ENCODE measurements at regions not wholly inside any gene's neighbourhood (a gene's known extent, or its start where the extent isn't known, plus 50 kb on each side); places are given as distances from the start of the nearest gene placed in this dataset.

DNA sequence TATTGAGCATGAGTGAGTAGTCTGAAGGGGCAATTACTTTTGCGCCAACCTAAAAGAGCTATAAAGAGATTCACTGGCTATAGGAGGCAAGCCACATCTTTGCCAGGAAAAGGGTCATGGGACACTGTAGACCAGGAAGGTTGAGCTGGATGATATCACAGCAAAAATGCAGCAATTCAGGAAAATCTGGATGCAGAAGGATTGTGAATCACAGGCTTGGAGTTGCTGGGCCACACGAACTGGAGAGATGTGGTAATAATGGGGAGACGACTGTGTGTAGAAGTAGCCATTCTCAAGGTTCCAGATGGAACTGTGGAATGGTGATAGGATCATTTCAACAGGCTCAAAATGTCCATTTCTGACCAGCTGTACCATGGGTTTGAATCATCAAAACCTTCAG, 151.4 kb upstream of the DAAM1 start:
- H3K27me3 ChIP-seq (replicated peaks in 1 of 4; ENCODE audit: control insufficient read depth in 3 of 4, extremely low read depth in 1 of 4, insufficient read depth in 3 of 4, low read length in 3 of 4): no peaks in the 10 kb centered on the region
- no peak overlapping the region for H3K27ac ChIP-seq (ENCODE audit: low read depth, low read length)
- no peak overlapping the region for H3K4me2 ChIP-seq (ENCODE audit: insufficient read depth in 1 of 2, low read depth in 2 of 2, low read length in 2 of 2)
- no peaks in the 10 kb centered on the region for H3K9me3 ChIP-seq (ENCODE audit: insufficient read depth in 2 of 2, low read depth in 1 of 2, low read length in 1 of 2)
- no peak overlapping the region for H4K5ac ChIP-seq (ENCODE audit: insufficient read length, low read depth, low read length)
- no peaks in the 10 kb centered on the region for H3K36me3 ChIP-seq (ENCODE audit: control insufficient read depth in 2 of 4, insufficient read depth in 4 of 4, low read length in 3 of 4)
- no peak overlapping the region for H2BK120ac ChIP-seq (replicated peaks; ENCODE audit: low read depth, low read length)
- FAIRE-seq (no peak), DNase-seq (ENCODE audit: low read depth in 1 of 2, low spot score in 2 of 2) (no peak)
- no peaks in the 10 kb centered on the region for H3K79me1 ChIP-seq (ENCODE audit: low read depth, low read length)
- H3K9ac ChIP-seq (replicated peaks in 1 of 4; ENCODE audit: extremely low read depth in 1 of 4, low read depth in 3 of 4, low read length in 3 of 4): no peak overlapping the region
- WGBS, 2 experiments (ENCODE audit: extremely low coverage in 1 of 2, insufficient coverage in 1 of 2, insufficient read length in 1 of 2, insufficient replicate concordance in 2 of 2, low coverage in 1 of 2, low lambda C conversion rate in 2 of 2, missing lambda C conversion rate in 1 of 2): 77% methylated on average over 3 of the region's 3 CpGs; no CpG with 5 or more reads in 1 of the 2 experiments
- no peak overlapping the region for H2AFZ ChIP-seq (ENCODE audit: low read length)
- no peak overlapping the region for H3K4ac ChIP-seq (replicated peaks; ENCODE audit: insufficient read length, low read depth, low read length)
- H3K4me1 ChIP-seq (replicated peaks in 1 of 4; ENCODE audit: control insufficient read depth in 3 of 4, insufficient read depth in 4 of 4, low read length in 3 of 4): no peaks in the 10 kb centered on the region
- H3K56ac ChIP-seq (replicated peaks; ENCODE audit: insufficient read length, low read depth, low read length): no peak overlapping the region
- H3K23me2 ChIP-seq (ENCODE audit: low read depth, low read length): no peaks in the 10 kb centered on the region
- H3K79me2 ChIP-seq (ENCODE audit: control insufficient read depth in 1 of 2, insufficient read depth in 2 of 2, low read length in 2 of 2): no peaks in the 10 kb centered on the region
- H2BK12ac ChIP-seq (ENCODE audit: low read depth, low read length): no peak overlapping the region
- H4K8ac ChIP-seq (ENCODE audit: extremely low read depth, insufficient read depth, low read length): no peak overlapping the region
- H2BK15ac ChIP-seq (ENCODE audit: low read length): no peak overlapping the region
- no peak overlapping the region for H2BK5ac ChIP-seq (ENCODE audit: low read depth, low read length)
- H4K91ac ChIP-seq (replicated peaks; ENCODE audit: insufficient read length, low read length): no peak overlapping the region
- no peak overlapping the region for H2BK20ac ChIP-seq (ENCODE audit: low read length)
- POLR2A ChIA-PET (ENCODE audit: partially characterized antibody): no interaction called here
- H3K4me3 ChIP-seq (ENCODE audit: extremely low read depth in 1 of 4, insufficient read depth in 2 of 4, low read depth in 3 of 4, low read length in 4 of 4): no peak overlapping the region
- H4K20me1 ChIP-seq (replicated peaks in 1 of 2; ENCODE audit: control insufficient read depth in 1 of 2, insufficient read depth in 2 of 2, low read length in 2 of 2): no peaks in the 10 kb centered on the region
- CTCF ChIA-PET (ENCODE audit: partially characterized antibody): interaction anchor here (1.3 kb wide), 1 partner anchor 395 kb away, joined by 4 read pairs; no protein-coding TSS in a partner anchor
- H2AK5ac ChIP-seq (ENCODE audit: low read depth, low read length): no peak overlapping the region
- no peak overlapping the region for H3K23ac ChIP-seq (ENCODE audit: insufficient read length)
- no peak overlapping the region for H3K14ac ChIP-seq (ENCODE audit: insufficient read length)
- H3K18ac ChIP-seq (ENCODE audit: extremely low read depth, low read length): no peak overlapping the region
- TF ChIP-seq RXRA (IDR thresholded peaks at IDR 0.05; ENCODE audit: insufficient read depth, low read depth, low read length) (no peak), TEAD4 (IDR thresholded peaks at IDR 0.05; ENCODE audit: low read depth, low read length) (no peak), SUZ12 (IDR thresholded peaks at IDR 0.05; ENCODE audit: low read length) (no peak), BCL11A (IDR thresholded peaks at IDR 0.05; ENCODE audit: low read depth in 2 of 2, low read length in 2 of 2) (no peak), CEBPB (IDR thresholded peaks at IDR 0.05; ENCODE audit: low read depth, low read length) (no peak), KDM5A (IDR thresholded peaks at IDR 0.05; ENCODE audit: low read length) (no peak), CREB1 (IDR thresholded peaks at IDR 0.05) (no peak), SIX5 (IDR thresholded peaks at IDR 0.05; ENCODE audit: low read depth, low read length) (no peak), TAF7 (optimal IDR thresholded peaks at IDR 0.05; ENCODE audit: borderline replicate concordance, low read depth, low read length) (no peak), KDM4A (IDR thresholded peaks at IDR 0.05; ENCODE audit: low read depth, low read length, severe bottlenecking) (no peak), RFX5 (IDR thresholded peaks at IDR 0.05; ENCODE audit: borderline replicate concordance, low read depth, low read length) (no peak), BACH1 (IDR thresholded peaks at IDR 0.05; ENCODE audit: low read length) (no peak), EP300 (IDR thresholded peaks at IDR 0.05; ENCODE audit: borderline replicate concordance in 1 of 2, low read depth in 2 of 2, low read length in 2 of 2) (no peak), SP1 (IDR thresholded peaks at IDR 0.05; ENCODE audit: low read depth, low read length) (no peak)
- TF ChIP-seq, protein P1, sequence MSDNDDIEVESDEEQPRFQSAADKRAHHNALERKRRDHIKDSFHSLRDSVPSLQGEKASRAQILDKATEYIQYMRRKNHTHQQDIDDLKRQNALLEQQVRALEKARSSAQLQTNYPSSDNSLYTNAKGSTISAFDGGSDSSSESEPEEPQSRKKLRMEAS (IDR thresholded peaks at IDR 0.05): no peak
- TF ChIP-seq, protein P2, sequence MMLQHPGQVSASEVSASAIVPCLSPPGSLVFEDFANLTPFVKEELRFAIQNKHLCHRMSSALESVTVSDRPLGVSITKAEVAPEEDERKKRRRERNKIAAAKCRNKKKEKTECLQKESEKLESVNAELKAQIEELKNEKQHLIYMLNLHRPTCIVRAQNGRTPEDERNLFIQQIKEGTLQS (IDR thresholded peaks at IDR 0.05; ENCODE audit: insufficient read depth, low read depth, low read length): no peak
